ENCODE measurements at regions not wholly inside any gene's neighbourhood (a gene's known extent, or its start where the extent isn't known, plus 50 kb on each side); places are given as distances from the start of the nearest gene placed in this dataset.

DNA sequence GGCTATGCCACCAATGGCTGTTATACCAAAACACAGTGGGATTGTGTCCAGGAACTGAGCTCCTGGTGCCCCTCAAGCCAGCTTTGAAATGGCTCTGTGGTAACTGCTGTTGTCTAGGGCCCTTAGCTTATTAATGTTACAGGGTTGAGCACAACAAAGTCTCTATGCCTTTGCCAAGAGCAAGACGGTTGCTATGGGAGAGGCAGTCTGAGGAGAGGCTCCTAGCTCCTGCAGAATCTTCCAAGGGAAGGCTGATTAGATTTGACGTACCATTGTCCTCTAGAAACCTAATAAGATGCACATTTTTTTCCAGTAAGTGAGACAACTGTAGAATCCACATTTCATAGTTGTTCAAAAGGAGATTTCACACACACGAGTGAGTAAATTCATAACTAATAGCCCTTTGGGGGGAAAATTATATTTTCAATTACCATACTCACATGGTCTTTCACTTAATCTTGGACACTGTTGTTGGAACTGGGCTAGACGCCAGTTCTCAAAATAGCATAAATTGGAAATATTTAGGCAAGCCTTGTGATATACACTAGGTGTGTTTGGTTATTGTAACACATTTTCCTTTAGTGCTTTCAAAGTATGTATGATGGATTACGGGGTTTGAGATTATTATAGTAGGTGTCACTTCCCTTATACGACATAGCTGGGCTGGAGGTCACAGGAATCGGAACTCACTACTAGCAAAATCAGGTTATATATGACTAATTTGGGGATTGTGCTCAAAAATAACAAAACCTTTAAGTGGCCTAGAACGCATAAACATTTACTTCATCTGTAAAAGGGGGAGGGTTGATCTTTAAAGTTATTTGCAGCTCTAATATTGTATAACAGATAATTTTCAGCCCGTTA, 186.3 kb upstream of the EGFLAM start:
- ATAC-seq = no peak

DNA sequence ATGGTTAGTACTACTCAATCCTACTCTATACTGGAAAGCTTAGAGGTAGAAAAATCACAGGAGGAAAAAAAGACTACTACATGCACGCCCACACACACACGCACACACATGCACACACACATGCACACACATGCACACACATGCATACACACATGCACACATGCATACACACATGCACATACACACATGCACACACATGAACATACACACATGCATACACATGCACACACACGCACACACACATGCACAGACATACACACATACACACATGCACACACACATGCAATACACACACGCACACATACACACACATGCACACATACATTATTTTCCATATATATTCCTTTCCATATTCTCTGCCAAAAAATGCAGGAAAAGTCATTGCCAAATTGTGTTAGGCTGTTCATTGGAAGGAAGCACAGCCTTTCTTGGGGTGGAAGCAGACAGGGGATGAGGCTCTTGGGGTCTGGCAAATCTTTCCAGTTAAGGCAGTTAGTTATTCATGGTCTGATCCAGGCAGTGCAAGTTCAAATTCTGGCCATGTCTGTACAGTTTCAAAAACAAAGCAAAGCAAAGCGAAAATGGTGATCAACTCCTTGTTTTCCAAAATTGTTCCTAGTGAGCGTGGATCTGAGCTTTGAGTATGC, 187.9 kb upstream of the EGFLAM start:
- Histone ChIP-seq H3K4me2 (ENCODE audit: low read length) (no peak overlapping the region), H3K79me2 (ENCODE audit: insufficient read depth, low read length) (no peaks in the 10 kb centered on the region), H3K9me2 (ENCODE audit: insufficient read depth) (no peaks in the 10 kb centered on the region), H3K27ac (ENCODE audit: low read depth, low read length) (no peak overlapping the region), H4K20me1 (ENCODE audit: insufficient read depth) (no peaks in the 10 kb centered on the region), H3K9ac (ENCODE audit: low read length) (no peak overlapping the region), H2AFZ (ENCODE audit: low read depth, low read length, poor library complexity, severe bottlenecking) (no peak overlapping the region), H3K36me3 (ENCODE audit: control insufficient read depth in 1 of 2, insufficient read depth in 2 of 2, low read length in 2 of 2) (no peaks in the 10 kb centered on the region), H3K9me3 (ENCODE audit: control insufficient read depth in 1 of 2, insufficient read depth in 1 of 2, low read depth in 1 of 2, low read length in 2 of 2) (no peaks in the 10 kb centered on the region), H3K27me3 (ENCODE audit: insufficient read depth, low read length) (peaks cover 15% of the 10 kb centered on the region; the same call in 1 of the 2 replicates), H3K4me3 (replicated peaks in 1 of 2; ENCODE audit: low read depth in 1 of 2, low read length in 2 of 2) (no peak overlapping the region), H3K4me1 (ENCODE audit: control insufficient read depth in 1 of 2, insufficient read depth in 2 of 2, low read length in 2 of 2) (no peaks in the 10 kb centered on the region)
- intact Hi-C loops (cut with micrococcal nuclease) = no loop called here
- ChIA-PET CTCF (no interaction called here), RAD21 (ENCODE audit: low non-redundant PET in 1 of 2, low total read pairs in 2 of 2, uncharacterized antibody in 2 of 2, unreplicated experiment in 2 of 2) (no interaction called here), POLR2A (no interaction called here)
- TF ChIP-seq, protein P1, sequence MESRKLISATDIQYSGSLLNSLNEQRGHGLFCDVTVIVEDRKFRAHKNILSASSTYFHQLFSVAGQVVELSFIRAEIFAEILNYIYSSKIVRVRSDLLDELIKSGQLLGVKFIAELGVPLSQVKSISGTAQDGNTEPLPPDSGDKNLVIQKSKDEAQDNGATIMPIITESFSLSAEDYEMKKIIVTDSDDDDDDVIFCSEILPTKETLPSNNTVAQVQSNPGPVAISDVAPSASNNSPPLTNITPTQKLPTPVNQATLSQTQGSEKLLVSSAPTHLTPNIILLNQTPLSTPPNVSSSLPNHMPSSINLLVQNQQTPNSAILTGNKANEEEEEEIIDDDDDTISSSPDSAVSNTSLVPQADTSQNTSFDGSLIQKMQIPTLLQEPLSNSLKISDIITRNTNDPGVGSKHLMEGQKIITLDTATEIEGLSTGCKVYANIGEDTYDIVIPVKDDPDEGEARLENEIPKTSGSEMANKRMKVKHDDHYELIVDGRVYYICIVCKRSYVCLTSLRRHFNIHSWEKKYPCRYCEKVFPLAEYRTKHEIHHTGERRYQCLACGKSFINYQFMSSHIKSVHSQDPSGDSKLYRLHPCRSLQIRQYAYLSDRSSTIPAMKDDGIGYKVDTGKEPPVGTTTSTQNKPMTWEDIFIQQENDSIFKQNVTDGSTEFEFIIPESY (IDR thresholded peaks at IDR 0.05; ENCODE audit: extremely low read depth, insufficient replicate concordance, low read length) = no peak
- TF ChIP-seq ZFX (IDR thresholded peaks at IDR 0.05) (no peak), POLR2AphosphoS5 (IDR thresholded peaks at IDR 0.05; ENCODE audit: low read depth, low read length) (no peak), TCF7L2 (IDR thresholded peaks at IDR 0.05; ENCODE audit: borderline replicate concordance, extremely low read depth, insufficient read depth, insufficient read length) (no peak)
- TF ChIP-seq, protein P2, sequence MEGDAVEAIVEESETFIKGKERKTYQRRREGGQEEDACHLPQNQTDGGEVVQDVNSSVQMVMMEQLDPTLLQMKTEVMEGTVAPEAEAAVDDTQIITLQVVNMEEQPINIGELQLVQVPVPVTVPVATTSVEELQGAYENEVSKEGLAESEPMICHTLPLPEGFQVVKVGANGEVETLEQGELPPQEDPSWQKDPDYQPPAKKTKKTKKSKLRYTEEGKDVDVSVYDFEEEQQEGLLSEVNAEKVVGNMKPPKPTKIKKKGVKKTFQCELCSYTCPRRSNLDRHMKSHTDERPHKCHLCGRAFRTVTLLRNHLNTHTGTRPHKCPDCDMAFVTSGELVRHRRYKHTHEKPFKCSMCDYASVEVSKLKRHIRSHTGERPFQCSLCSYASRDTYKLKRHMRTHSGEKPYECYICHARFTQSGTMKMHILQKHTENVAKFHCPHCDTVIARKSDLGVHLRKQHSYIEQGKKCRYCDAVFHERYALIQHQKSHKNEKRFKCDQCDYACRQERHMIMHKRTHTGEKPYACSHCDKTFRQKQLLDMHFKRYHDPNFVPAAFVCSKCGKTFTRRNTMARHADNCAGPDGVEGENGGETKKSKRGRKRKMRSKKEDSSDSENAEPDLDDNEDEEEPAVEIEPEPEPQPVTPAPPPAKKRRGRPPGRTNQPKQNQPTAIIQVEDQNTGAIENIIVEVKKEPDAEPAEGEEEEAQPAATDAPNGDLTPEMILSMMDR (IDR thresholded peaks at IDR 0.05 in 2 of 3, conservative IDR thresholded peaks at IDR 0.05 in 1 of 3; ENCODE audit: borderline replicate concordance in 1 of 3, insufficient read depth in 1 of 3, low read depth in 2 of 3, low read length in 2 of 3) = no peak
- no peak for ATAC-seq
- no peak for DNase-seq (ENCODE audit: low read depth, low spot score)
- BruUV-seq (replicated peaks) = no TSS peak

More for the DNA sequence above, 186.3 kb upstream of the EGFLAM start:
- Histone ChIP-seq H3K9me3 (ENCODE audit: control insufficient read depth in 1 of 2, insufficient read depth in 1 of 2, low read depth in 1 of 2, low read length in 2 of 2) (no peaks in the 10 kb centered on the region), H3K27me3 (ENCODE audit: insufficient read depth, low read length) (peaks cover 15% of the 10 kb centered on the region; the same call in 1 of the 2 replicates), H4K20me1 (ENCODE audit: insufficient read depth) (no peaks in the 10 kb centered on the region), H3K4me1 (ENCODE audit: control insufficient read depth in 1 of 2, insufficient read depth in 2 of 2, low read length in 2 of 2) (no peaks in the 10 kb centered on the region), H3K9me2 (ENCODE audit: insufficient read depth) (no peaks in the 10 kb centered on the region), H3K36me3 (ENCODE audit: control insufficient read depth in 1 of 2, insufficient read depth in 2 of 2, low read length in 2 of 2) (no peaks in the 10 kb centered on the region), H2AFZ (ENCODE audit: low read depth, low read length, poor library complexity, severe bottlenecking) (no peak overlapping the region), H3K9ac (ENCODE audit: low read length) (no peak overlapping the region), H3K79me2 (ENCODE audit: insufficient read depth, low read length) (no peaks in the 10 kb centered on the region), H3K27ac (ENCODE audit: low read depth, low read length) (no peak overlapping the region), H3K4me3 (replicated peaks in 1 of 2; ENCODE audit: low read depth in 1 of 2, low read length in 2 of 2) (no peak overlapping the region), H3K4me2 (ENCODE audit: low read length) (no peak overlapping the region)
- POLR2A ChIA-PET = no interaction called here
- intact Hi-C loops (cut with micrococcal nuclease) = no loop called here
- TF ChIP-seq, protein P3, sequence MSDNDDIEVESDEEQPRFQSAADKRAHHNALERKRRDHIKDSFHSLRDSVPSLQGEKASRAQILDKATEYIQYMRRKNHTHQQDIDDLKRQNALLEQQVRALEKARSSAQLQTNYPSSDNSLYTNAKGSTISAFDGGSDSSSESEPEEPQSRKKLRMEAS (IDR thresholded peaks at IDR 0.05) = no peak
- TF ChIP-seq SIN3A (IDR thresholded peaks at IDR 0.05; ENCODE audit: low read depth) (no peak), CBX3 (IDR thresholded peaks at IDR 0.05; ENCODE audit: low read depth) (no peak), EZH2phosphoT487 (IDR thresholded peaks at IDR 0.05; ENCODE audit: borderline replicate concordance) (no peak), TCF7L2 (IDR thresholded peaks at IDR 0.05; ENCODE audit: borderline replicate concordance, extremely low read depth, insufficient read depth, insufficient read length) (no peak)
- RAD21 ChIA-PET (ENCODE audit: low non-redundant PET in 1 of 2, low total read pairs in 2 of 2, uncharacterized antibody in 2 of 2, unreplicated experiment in 2 of 2) = no interaction called here
- no peak for DNase-seq (ENCODE audit: low read depth, low spot score)
- CTCF ChIA-PET = no interaction called here
- no TSS peak for BruUV-seq (replicated peaks)
